Tongue (tissue), 1 donor: ENCODE measurements at regions not wholly inside any gene's neighbourhood (a gene's known extent, or its start where the extent isn't known, plus 50 kb on each side); places are given as distances from the start of the nearest gene placed in this dataset.

Experiments used
- DNase-seq: peaks from one replicate; pipeline ENCODE4 v3.0.0-alpha.2; 2015

DNA sequence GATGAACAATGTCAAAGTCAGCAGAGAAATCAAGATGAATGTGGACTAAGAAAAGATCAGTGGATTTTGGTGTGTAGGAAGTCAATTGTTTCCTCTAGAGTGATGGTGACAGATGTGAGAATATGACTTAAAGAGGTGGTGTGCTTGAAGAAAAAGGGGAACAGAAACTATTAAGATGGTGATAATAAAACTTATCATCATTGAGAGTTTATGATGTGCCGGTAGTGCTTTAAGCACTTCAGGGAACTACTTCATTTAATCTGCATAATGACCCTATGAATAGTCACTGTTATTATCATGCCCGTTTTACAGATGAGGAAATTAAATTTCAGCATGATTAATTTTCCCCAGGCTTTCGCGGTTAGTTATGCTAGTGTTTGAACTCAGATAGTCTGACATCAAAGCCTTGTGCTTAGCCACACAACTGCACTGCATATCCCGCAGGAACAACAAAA is 246.9 kb upstream of the LRRC7 start:
- no peak for DNase-seq

GRCh38 chr1:69321311-69321710 is 246.4 kb upstream of the LRRC7 start:
- DNase-seq, result no peak

DNA sequence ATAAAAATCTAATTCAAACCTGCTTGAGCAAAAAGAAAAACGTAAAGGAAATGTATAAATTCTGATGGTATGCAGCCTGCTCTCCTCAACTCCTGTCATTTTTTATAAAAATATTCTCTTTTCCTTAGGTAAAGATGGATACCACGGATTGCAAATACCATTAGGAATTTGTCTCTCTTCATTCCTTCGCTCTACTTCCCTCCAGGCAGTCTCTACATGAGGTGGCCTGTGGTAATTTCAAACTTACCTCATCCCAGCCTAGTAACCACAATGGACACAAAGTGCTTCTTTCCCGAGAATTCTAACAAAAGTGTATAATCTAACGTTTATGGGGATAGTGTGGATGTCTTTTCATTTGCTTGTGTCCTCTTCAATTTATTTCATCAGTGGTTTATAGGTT is 239.5 kb upstream of the LRRC7 start:
- DNase-seq, result no peak

DNA sequence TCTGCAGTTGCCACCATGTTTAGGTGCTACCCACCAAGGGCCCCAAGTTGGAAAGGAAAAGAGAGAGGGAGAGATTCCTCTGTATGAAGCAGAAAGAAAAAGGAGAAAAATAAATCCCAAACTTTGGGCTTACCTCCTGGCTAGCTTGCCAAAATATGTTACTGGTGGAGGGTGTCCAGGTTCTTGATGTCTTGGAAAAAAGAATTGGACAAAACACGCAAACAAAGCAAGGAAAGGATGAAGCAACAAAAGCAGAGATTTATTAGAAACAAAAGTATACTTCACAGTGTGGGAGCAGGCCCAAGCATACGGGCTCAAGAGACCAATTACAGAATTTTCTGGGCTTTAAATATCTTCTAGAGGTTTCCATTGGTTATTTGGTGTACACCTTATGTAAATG is 204.5 kb upstream of the LRRC7 start:
- DNase-seq, result peak; percentile 16

- no peak for DNase-seq
Observed at GRCh38 chr1:69373520-69373919, 194.2 kb upstream of the LRRC7 start.

DNA sequence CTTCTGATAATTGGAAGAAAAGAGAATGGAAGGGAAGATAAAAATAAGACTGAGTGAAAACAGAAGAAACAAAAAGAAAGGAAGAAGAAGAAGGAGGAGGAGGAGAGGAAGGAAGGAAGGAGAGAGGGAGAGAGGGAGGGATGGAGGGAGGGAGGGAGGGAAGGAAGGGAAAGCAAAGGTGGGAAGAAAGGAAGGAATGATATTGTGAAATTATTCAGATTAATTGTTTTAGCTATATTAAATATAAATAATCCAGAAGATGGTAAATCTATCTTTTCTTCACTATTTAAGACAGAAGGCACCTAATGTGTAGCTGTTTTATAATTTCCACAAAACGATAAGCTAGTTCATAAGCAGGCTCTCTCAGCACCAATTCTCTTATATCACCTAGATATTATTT is 191.3 kb upstream of the LRRC7 start:
- DNase-seq, result no peak

- no peak for DNase-seq
Observed at GRCh38 chr1:69377507-69377906, 190.2 kb upstream of the LRRC7 start.

GRCh38 chr1:69388044-69388443 is 179.7 kb upstream of the LRRC7 start:
- DNase-seq, result no peak

DNA sequence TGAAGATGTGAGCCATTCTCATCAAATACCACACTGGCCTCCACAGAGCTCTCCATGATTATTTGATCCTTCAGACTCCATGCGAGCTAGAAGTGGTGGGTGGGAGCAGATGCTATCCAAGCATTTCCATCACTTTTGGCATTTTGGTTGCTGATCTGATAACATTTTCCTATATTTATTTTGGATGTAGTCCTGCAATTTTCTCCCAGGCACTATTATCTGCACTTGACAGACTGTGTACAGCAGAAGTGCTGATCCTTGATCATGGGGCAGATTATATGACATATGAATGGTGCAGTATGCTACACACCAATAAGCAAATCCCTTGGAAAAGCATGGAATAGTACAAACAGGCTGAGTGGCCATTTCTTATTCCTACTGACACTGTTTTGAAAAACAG is 167.6 kb upstream of the LRRC7 start:
- no peak for DNase-seq

DNA sequence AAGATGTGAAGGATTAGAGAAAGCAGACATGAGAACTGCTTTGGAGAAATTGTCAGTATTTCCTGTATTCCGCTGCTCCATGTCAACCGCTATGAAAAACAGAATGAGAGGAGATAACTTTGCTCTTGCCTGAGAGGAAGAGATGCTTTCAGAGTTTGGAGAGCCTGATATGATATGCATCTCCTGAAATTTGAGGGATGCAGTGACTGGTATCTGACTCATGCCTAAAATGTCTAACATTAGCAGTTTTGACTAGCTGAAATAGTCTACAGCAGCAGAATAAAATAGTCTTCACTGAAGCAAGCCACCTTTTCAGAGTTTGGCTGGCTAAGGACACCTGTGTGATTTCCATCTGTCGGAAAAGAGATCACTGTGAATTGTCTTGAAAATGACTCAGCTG is 165.8 kb upstream of the LRRC7 start:
- no peak for DNase-seq

DNA sequence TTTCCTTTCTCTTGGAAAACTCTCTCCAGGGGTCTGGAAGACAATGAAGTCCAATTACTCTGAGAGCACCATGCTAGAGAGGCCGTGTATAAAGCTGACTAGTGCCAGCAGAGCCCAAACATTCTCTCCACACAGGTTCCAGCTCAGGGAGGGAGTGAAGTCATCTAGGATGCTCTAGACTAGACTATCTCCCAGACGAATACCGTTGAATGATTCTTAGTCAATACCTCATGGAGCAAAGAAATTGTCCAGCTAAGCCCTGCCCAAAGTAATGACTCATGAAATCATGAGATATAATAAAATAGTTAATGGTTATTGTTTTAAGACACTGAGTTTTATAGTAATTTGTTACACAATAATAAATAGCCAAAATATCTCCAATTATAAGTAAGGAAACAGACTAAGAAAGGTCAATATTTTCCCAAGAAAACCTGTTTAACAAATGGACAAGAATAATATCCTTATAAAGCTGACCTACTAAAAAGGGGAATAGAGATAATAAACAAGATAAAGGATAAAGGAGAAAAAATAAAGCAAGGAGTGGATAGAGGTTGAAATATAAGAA is 163.9 kb upstream of the LRRC7 start:
- DNase-seq, result no peak

DNA sequence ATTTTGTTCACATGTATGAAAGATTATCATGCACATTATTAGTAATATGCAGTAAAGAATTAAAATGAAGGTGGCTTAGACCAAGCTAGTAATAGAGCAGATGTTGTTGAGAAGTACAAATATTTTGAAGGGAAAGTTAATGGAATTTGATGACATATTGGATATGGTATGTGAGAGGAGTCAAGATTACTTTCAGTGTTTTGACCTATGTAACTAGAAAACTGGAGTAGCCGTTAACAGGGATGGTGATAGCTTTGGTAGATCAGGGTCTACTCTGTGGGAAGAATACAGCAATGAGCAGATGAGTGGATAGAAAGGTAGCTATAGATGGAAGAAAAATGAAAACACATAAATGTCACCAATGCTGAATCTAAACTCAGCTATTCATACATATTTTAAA is 163.2 kb upstream of the LRRC7 start:
- no peak for DNase-seq

GRCh38 chr1:69406244-69406643 is 161.5 kb upstream of the LRRC7 start:
- DNase-seq, result no peak

DNA sequence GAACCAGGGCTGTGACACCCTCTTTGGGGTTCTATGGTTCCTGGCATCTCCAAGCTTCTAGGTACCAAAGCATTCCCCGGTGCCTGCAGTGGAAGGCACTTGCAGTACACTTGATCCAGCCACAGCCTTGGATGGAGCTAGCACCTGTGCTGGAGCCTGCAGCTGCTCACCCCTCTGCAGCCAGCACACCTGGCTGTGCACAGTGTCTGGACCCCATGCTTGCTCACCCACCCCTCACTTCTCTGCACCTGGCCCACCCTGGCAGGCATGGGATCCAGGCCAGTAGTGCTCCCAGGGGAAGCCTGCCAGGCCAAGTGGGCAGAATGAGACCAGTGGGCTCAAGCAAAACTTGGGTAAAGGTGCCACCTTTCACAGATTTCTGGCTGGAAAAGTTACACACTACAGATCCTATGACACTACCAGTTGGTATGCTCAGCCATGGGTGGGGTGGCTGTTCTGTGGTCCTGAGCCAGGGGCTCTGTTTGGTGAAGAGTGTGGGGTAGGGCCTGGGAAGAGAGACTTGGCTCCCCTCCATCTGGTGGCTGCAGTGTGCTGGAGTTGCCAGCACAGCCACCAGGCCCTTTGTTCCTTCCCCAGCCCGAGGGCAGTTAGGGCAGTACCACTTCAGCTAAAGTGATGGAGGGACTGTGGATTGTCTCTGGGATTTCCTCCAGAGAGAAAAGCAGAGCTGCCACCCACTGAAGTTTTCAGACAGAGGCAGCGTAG is 157.8 kb upstream of the LRRC7 start:
- no peak for DNase-seq

DNA sequence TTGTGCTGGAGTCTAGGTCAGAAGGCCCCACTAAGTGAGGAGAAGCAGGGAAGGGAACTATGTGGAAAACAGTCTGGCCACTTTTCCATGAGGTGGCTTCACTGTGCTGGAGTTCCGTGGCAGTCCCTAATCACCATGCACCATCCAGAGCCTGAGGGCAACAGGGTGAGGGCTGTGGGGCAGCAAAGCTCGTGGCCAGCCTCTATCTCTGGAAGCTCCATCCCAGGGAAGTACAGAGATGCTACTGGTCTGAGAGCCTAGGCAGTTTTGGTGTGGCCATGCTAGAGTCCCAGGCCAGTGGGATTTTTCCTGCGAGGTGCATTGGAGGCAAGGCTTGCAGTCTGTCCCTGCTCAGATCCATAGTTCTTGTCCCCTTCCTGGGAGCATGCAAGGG is 157.3 kb upstream of the LRRC7 start:
- no peak for DNase-seq

- no peak for DNase-seq
Observed at GRCh38 chr1:69410893-69411292, 156.8 kb upstream of the LRRC7 start.

DNA sequence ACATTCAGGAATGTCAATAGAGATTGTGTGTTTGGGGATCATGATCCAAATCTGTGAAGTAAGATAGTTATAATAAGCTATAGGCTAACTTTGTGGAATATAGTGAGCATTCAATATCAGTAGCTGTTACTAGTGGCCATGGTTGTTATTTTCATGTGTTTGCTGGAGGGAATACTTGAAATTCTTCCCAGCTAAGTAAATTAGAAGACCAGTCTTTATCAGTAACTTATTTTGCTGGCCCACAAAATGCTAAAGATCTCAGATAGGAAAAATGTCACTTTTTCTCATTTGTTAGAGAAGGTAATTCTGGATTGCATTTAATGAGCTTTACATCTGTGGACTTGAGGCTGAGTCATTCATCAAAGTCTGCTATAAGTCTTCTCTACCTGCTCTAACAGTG is 156.1 kb upstream of the LRRC7 start:
- no peak for DNase-seq

GRCh38 chr1:69413129-69413528 is 154.6 kb upstream of the LRRC7 start:
- DNase-seq, result peak; percentile 17

DNA sequence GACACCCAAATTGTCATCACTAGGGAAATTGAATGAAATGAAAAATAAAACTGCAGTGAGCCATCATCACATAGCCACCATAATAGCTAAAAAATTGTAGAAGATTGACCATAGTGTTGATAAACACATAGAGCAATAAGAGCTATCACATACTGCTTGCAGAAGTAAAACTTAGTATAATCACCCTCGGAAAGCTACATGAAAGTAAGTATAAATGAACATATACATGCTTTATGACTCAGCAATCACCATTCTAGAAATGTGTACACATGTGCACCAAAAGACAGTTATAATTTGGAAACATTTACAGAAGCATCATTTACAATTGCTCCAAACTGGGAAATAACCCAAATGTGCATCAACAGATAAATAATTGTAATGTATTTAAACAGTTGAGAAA is 153.1 kb upstream of the LRRC7 start:
- no peak for DNase-seq

DNA sequence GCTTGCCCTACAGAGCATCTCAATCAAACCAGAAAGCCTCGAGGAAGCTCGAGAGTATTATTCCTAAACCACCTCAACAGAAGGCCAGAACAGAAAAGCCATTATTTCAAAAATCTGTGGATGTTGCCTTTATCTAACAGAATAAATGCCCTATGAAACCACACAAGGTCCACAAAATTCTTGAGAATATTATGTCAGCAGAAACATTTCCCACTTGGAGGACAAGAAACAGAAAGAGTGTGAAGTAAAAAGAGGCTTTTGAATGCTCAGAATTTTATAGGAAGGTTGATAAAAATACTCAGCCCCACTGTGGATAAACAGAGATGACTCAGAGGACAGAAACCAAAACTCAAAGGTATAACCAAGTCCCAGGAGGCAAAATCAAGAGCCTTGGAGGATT is 146.4 kb upstream of the LRRC7 start:
- no peak for DNase-seq

DNA sequence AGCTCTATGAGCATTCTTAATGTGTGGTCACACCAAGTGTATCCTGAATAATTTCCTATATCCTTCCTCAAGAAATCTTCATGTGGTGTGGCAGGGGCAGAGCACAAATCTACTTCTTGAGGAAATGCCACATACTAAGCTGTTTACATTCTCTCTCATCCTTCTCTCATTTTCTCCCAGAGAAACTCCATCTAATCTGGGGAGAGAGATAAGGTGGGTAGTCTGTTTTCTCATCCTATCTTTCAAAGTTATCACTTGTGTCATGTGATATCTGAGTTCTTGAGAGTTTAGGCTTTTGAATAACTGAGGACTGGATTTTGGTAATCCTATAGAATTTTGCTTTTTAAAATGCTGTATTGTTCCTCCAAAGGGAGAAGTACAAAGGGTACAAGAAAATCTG is 141.9 kb upstream of the LRRC7 start:
- no peak for DNase-seq

- DNase-seq, result no peak
Observed at GRCh38 chr1:69426401-69426800, 141.3 kb upstream of the LRRC7 start.

GRCh38 chr1:69433073-69433472 is 134.6 kb upstream of the LRRC7 start:
- no peak for DNase-seq

- DNase-seq, result no peak
Observed at GRCh38 chr1:69436151-69436550, 131.6 kb upstream of the LRRC7 start.
